ENCODE measurements at regions not wholly inside any gene's neighbourhood (a gene's known extent, or its start where the extent isn't known, plus 50 kb on each side); places are given as distances from the start of the nearest gene placed in this dataset.

GRCh38 chr18:78511666-78512601 is 467.7 kb upstream of the SALL3 start:
- no peak for TF ChIP-seq POLR2AphosphoS5 (IDR thresholded peaks at IDR 0.05; ENCODE audit: low read depth, low read length)
- TF ChIP-seq TAF1 (IDR thresholded peaks at IDR 0.05; ENCODE audit: borderline replicate concordance, low read depth, low read length) = no peak
- TF ChIP-seq POLR2A (IDR thresholded peaks at IDR 0.05; ENCODE audit: low read depth, low read length) = no peak
- DNase-seq (ENCODE audit: insufficient read length) (no peak), FAIRE-seq (no peak)

- no peak for DNase-seq (ENCODE audit: insufficient read length)
- no peak for FAIRE-seq
- TF ChIP-seq POLR2A (IDR thresholded peaks at IDR 0.05; ENCODE audit: low read depth, low read length) (no peak), TAF1 (IDR thresholded peaks at IDR 0.05; ENCODE audit: borderline replicate concordance, low read depth, low read length) (no peak), POLR2AphosphoS5 (IDR thresholded peaks at IDR 0.05; ENCODE audit: low read depth, low read length) (no peak)
Observed at GRCh38 chr18:78514910-78515670, 464.5 kb upstream of the SALL3 start.

- no peak for TF ChIP-seq POLR2A (IDR thresholded peaks at IDR 0.05; ENCODE audit: low read depth, low read length)
- TF ChIP-seq TAF1 (IDR thresholded peaks at IDR 0.05; ENCODE audit: borderline replicate concordance, low read depth, low read length) = no peak
- no peak for TF ChIP-seq POLR2AphosphoS5 (IDR thresholded peaks at IDR 0.05; ENCODE audit: low read depth, low read length)
- DNase-seq (ENCODE audit: insufficient read length) (no peak), FAIRE-seq (no peak)
Observed at GRCh38 chr18:78517328-78517727, 462.3 kb upstream of the SALL3 start.

GRCh38 chr18:78517973-78518372 is 461.6 kb upstream of the SALL3 start:
- DNase-seq (ENCODE audit: insufficient read length) (no peak), FAIRE-seq (no peak)
- no peak for TF ChIP-seq POLR2A (IDR thresholded peaks at IDR 0.05; ENCODE audit: low read depth, low read length)
- TF ChIP-seq TAF1 (IDR thresholded peaks at IDR 0.05; ENCODE audit: borderline replicate concordance, low read depth, low read length) = no peak
- no peak for TF ChIP-seq POLR2AphosphoS5 (IDR thresholded peaks at IDR 0.05; ENCODE audit: low read depth, low read length)

GRCh38 chr18:78518805-78519204 is 460.8 kb upstream of the SALL3 start:
- no peak for DNase-seq (ENCODE audit: insufficient read length)
- FAIRE-seq = no peak
- TF ChIP-seq POLR2A (IDR thresholded peaks at IDR 0.05; ENCODE audit: low read depth, low read length) = no peak
- no peak for TF ChIP-seq TAF1 (IDR thresholded peaks at IDR 0.05; ENCODE audit: borderline replicate concordance, low read depth, low read length)
- no peak for TF ChIP-seq POLR2AphosphoS5 (IDR thresholded peaks at IDR 0.05; ENCODE audit: low read depth, low read length)

- no peak for DNase-seq (ENCODE audit: insufficient read length)
- TF ChIP-seq POLR2AphosphoS5 (IDR thresholded peaks at IDR 0.05; ENCODE audit: low read depth, low read length) = no peak
- no peak for FAIRE-seq
Observed at GRCh38 chr18:78519394-78520062, 460.1 kb upstream of the SALL3 start.

- TF ChIP-seq POLR2AphosphoS5 (IDR thresholded peaks at IDR 0.05; ENCODE audit: low read depth, low read length) = no peak
- no peak for FAIRE-seq
- no peak for DNase-seq (ENCODE audit: insufficient read length)
Observed at GRCh38 chr18:78521136-78521535, 458.5 kb upstream of the SALL3 start.

- no peak for FAIRE-seq
- no peak for TF ChIP-seq TAF1 (IDR thresholded peaks at IDR 0.05; ENCODE audit: borderline replicate concordance, low read depth, low read length)
- no peak for TF ChIP-seq POLR2A (IDR thresholded peaks at IDR 0.05; ENCODE audit: low read depth, low read length)
- TF ChIP-seq POLR2AphosphoS5 (IDR thresholded peaks at IDR 0.05; ENCODE audit: low read depth, low read length) = no peak
Observed at GRCh38 chr18:78521744-78522143, 457.9 kb upstream of the SALL3 start.

GRCh38 chr18:78522507-78522906 is 457.1 kb upstream of the SALL3 start:
- no peak for FAIRE-seq
- DNase-seq (ENCODE audit: insufficient read length) = no peak
- no peak for TF ChIP-seq TAF1 (IDR thresholded peaks at IDR 0.05; ENCODE audit: borderline replicate concordance, low read depth, low read length)
- TF ChIP-seq POLR2AphosphoS5 (IDR thresholded peaks at IDR 0.05; ENCODE audit: low read depth, low read length) = no peak
- no peak for TF ChIP-seq POLR2A (IDR thresholded peaks at IDR 0.05; ENCODE audit: low read depth, low read length)

More at GRCh38 chr18:78521744-78522143, 457.9 kb upstream of the SALL3 start:
- DNase-seq (ENCODE audit: insufficient read length) = no peak

- FAIRE-seq (no peak), DNase-seq (ENCODE audit: insufficient read length) (no peak)
- no peak for TF ChIP-seq TAF1 (IDR thresholded peaks at IDR 0.05; ENCODE audit: borderline replicate concordance, low read depth, low read length)
- TF ChIP-seq POLR2AphosphoS5 (IDR thresholded peaks at IDR 0.05; ENCODE audit: low read depth, low read length) = no peak
- TF ChIP-seq POLR2A (IDR thresholded peaks at IDR 0.05; ENCODE audit: low read depth, low read length) = no peak
Observed at GRCh38 chr18:78523850-78524249, 455.8 kb upstream of the SALL3 start.

- TF ChIP-seq POLR2AphosphoS5 (IDR thresholded peaks at IDR 0.05; ENCODE audit: low read depth, low read length) (no peak), TAF1 (IDR thresholded peaks at IDR 0.05; ENCODE audit: borderline replicate concordance, low read depth, low read length) (no peak), POLR2A (IDR thresholded peaks at IDR 0.05; ENCODE audit: low read depth, low read length) (no peak)
- no peak for DNase-seq (ENCODE audit: insufficient read length)
- no peak for FAIRE-seq
Observed at GRCh38 chr18:78525366-78526111, 454.1 kb upstream of the SALL3 start.

Data from GM12892 (cell line).